Calu3 (cell line): ENCODE measurements at regions not wholly inside any gene's neighbourhood (a gene's known extent, or its start where the extent isn't known, plus 50 kb on each side); places are given as distances from the start of the nearest gene placed in this dataset.

Source experiments
- BruUV-seq: library from RNA; stranded (reverse); fragments of 400-500 nt; replicated peaks from 2 replicates; lab custom pipeline; 2021; lab: Mats Ljungman, UMichigan
- CTCF ChIA-PET: fragments of 300-600 bp; sonication (Branson Sonifier 250); formaldehyde crosslinking; loops from one replicate; lab custom pipeline; 2022; ENCODE audit warnings: antibody characterized with exemption; lab: Charles Lee
- DNase-seq: peaks from one replicate; pipeline ENCODE4 v3.0.0; 2022
- H3K27ac Mint-ChIP-seq: one replicate; pipeline ENCODE4 v1.8.0; 2022; ENCODE audit warnings: mixed read lengths; ENCODE audit not compliant: unreplicated experiment
- H3K27me3 Mint-ChIP-seq: one replicate; pipeline ENCODE4 v1.8.0; 2022; ENCODE audit warnings: mixed read lengths; ENCODE audit not compliant: unreplicated experiment
- H3K36me3 Mint-ChIP-seq: one replicate; pipeline ENCODE4 v1.8.0; 2022; ENCODE audit warnings: mild to moderate bottlenecking, moderate library complexity, mixed read lengths; ENCODE audit not compliant: insufficient read depth, unreplicated experiment
- H3K4me1 Mint-ChIP-seq: one replicate; pipeline ENCODE4 v1.8.0; 2022; ENCODE audit warnings: mild to moderate bottlenecking, low read depth, mixed read lengths; ENCODE audit not compliant: unreplicated experiment
- H3K4me3 Mint-ChIP-seq: one replicate; pipeline ENCODE4 v1.8.0; 2022; ENCODE audit warnings: mild to moderate bottlenecking, low read depth, moderate library complexity, mixed read lengths; ENCODE audit not compliant: unreplicated experiment
- H3K9me3 Mint-ChIP-seq: one replicate; pipeline ENCODE4 v1.8.0; 2022; ENCODE audit warnings: low read depth, mixed read lengths; ENCODE audit not compliant: unreplicated experiment
- CTCF ChIP-seq: fragments of 200-600 bp; IDR thresholded peaks from one replicate; pipeline ENCODE4 v1.8.0; 2022; ENCODE audit warnings: antibody characterized with exemption; ENCODE audit not compliant: unreplicated experiment
- intact Hi-C: fragments of 100-400 bp; cut with micrococcal nuclease; formaldehyde crosslinking; loops from one replicate; pipeline ENCODE4 v1.10.0; 2022; ENCODE audit not compliant: unreplicated experiment

- TF ChIP-seq CTCF, result no peak
- CTCF ChIA-PET, result no interaction called here
- Mint-ChIP-seq H3K27ac (no peak overlapping the region), H3K4me1 (no peaks in the 10 kb centered on the region), H3K27me3 (no peaks in the 10 kb centered on the region), H3K4me3 (no peak overlapping the region), H3K36me3 (no peaks in the 10 kb centered on the region), H3K9me3 (no peaks in the 10 kb centered on the region)
- intact Hi-C loops, result no loop called here
- BruUV-seq, result no TSS peak
- no peak for DNase-seq
These were observed 512.6 kb upstream of the SEMA3D start for GRCh38 chr7:85699482-85699881.

- Mint-ChIP-seq H3K27me3 (no peaks in the 10 kb centered on the region), H3K9me3 (no peaks in the 10 kb centered on the region), H3K27ac (no peak overlapping the region), H3K4me1 (no peaks in the 10 kb centered on the region), H3K36me3 (no peaks in the 10 kb centered on the region), H3K4me3 (no peak overlapping the region)
- CTCF ChIA-PET, result no interaction called here
- BruUV-seq, result no TSS peak
- TF ChIP-seq CTCF, result no peak
- DNase-seq, result peak; percentile 1
- intact Hi-C loops, result no loop called here
These were observed 508.7 kb upstream of the SEMA3D start for GRCh38 chr7:85695533-85695932.

- no peak for DNase-seq
These were observed 508.2 kb upstream of the SEMA3D start for GRCh38 chr7:85695041-85695440.

GRCh38 chr7:85693326-85693725 is 506.5 kb upstream of the SEMA3D start:
- no peaks in the 10 kb centered on the region for H3K9me3 Mint-ChIP-seq
- H3K4me1 Mint-ChIP-seq, result no peaks in the 10 kb centered on the region
- no TSS peak for BruUV-seq
- TF ChIP-seq CTCF, result no peak
- no peak overlapping the region for H3K27ac Mint-ChIP-seq
- CTCF ChIA-PET, result no interaction called here
- no peaks in the 10 kb centered on the region for H3K36me3 Mint-ChIP-seq
- no peaks in the 10 kb centered on the region for H3K27me3 Mint-ChIP-seq
- intact Hi-C loops, result no loop called here
- H3K4me3 Mint-ChIP-seq, result no peak overlapping the region
- DNase-seq, result no peak

More at GRCh38 chr7:85695041-85695440, 508.2 kb upstream of the SEMA3D start:
- H3K27ac Mint-ChIP-seq, result no peak overlapping the region
- CTCF ChIA-PET, result no interaction called here
- H3K27me3 Mint-ChIP-seq, result no peaks in the 10 kb centered on the region
- no peaks in the 10 kb centered on the region for H3K9me3 Mint-ChIP-seq
- intact Hi-C loops, result no loop called here
- no peak overlapping the region for H3K4me3 Mint-ChIP-seq
- no peaks in the 10 kb centered on the region for H3K4me1 Mint-ChIP-seq
- no peak for TF ChIP-seq CTCF
- BruUV-seq, result no TSS peak
- H3K36me3 Mint-ChIP-seq, result no peaks in the 10 kb centered on the region
